Adrenal gland (tissue), 9 donors: ENCODE measurements at regions not wholly inside any gene's neighbourhood (a gene's known extent, or its start where the extent isn't known, plus 50 kb on each side); places are given as distances from the start of the nearest gene placed in this dataset.

ENCODE experiments used
- DNase-seq, 7 donors: peaks; one replicate each; pipeline ENCODE4 v3.0.0-alpha.2; 2019 to 2020
- H3K27ac ChIP-seq, 5 donors: fragments of 200-600 bp; sonication (generic) in 4 of 5; 1 replicate in 3 of 5; 2 replicates in 2 of 5; pipeline versions ENCODE4 v1.5.1 to v1.8.0; 2016 to 2020; ENCODE audit warnings: mild to moderate bottlenecking in 1 of 5
- H3K27me3 ChIP-seq: fragments of 200-600 bp; 2 replicates; pipeline ENCODE4 v1.8.0; 2021
- H3K36me3 ChIP-seq, 2 donors: fragments of 200-600 bp; replicated peaks in 1 of 2; 1 replicate in 1 of 2; 2 replicates in 1 of 2; pipeline versions ENCODE4 v1.5.1 to v1.8.0; 2018 to 2022
- H3K4me1 ChIP-seq, 2 donors: fragments of 200-600 bp; replicated peaks in 1 of 2; 1 replicate in 1 of 2; 2 replicates in 1 of 2; pipeline versions ENCODE4 v1.5.1 to v1.8.0; 2018 to 2021
- H3K4me3 ChIP-seq, 4 donors: fragments of 200-600 bp; sonication (generic) in 3 of 4; one replicate each; pipeline ENCODE4 v1.5.1; 2016 to 2018
- H3K9me3 ChIP-seq, 3 donors: fragments of 200-600 bp; sonication (generic) in 1 of 3; replicated peaks in 1 of 3; 1 replicate in 2 of 3; 2 replicates in 1 of 3; pipeline versions ENCODE4 v1.5.1 to v1.8.0; 2016 to 2021
- CTCF ChIP-seq, 6 experiments: fragments of 450-650 bp in 4 of 6; fragments of 200-600 bp in 2 of 6; sonication (generic) in 1 of 6; IDR thresholded peaks; 1 replicate in 5 of 6; 2 replicates in 1 of 6; pipeline versions ENCODE4 v1.5.1 to v1.8.0; 2016 to 2021; ENCODE audit warnings: antibody characterized with exemption in 6 of 6, mild to moderate bottlenecking in 2 of 6, moderate library complexity in 1 of 6
- POLR2A ChIP-seq, 2 donors: fragments of 450-650 bp; IDR thresholded peaks; one replicate each; pipeline ENCODE4 v1.6.1; 2017; ENCODE audit warnings: antibody characterized with exemption in 2 of 2, mild to moderate bottlenecking in 2 of 2, moderate library complexity in 1 of 2
- WGBS, 4 donors: extraction: QIAGEN DNeasy Blood & Tissue Kit in 2 of 4; methylation state at CpG; one replicate each; pipeline versions ENCODE4 v1.1.5 to v1.1.7; 2013 to 2017; 5-methylcytosine and 5-hydroxymethylcytosine counted together
- intact Hi-C, 2 donors: fragments of 100-400 bp; cut with DNase I; formaldehyde crosslinking; loops; one replicate each; pipeline versions ENCODE4 v1.14.1 to v1.15.0; 2022 to 2023
- donor health status: healthy with polysubstance abuse.
- donor health status: Bipolar disorder and iron deficiency.
- donor health status: DM: yes; HTN: yes; CAD: no.
- donor health status: DM: no; HTN: no; CAD: no.
- donor health status: DM: no; HTN: no; CAD: no.

- H3K36me3 ChIP-seq, result no peaks in the 10 kb centered on the region
- H3K4me3 ChIP-seq, result no peak overlapping the region
- H3K27ac ChIP-seq, result no peak overlapping the region
- DNase-seq, result no peak
- no peaks in the 10 kb centered on the region for H3K4me1 ChIP-seq
- peaks cover 0 to 5% (median 0%) of the 10 kb centered on the region in 3 donors for H3K9me3 ChIP-seq
- TF ChIP-seq POLR2A (IDR thresholded peaks at IDR 0.05) (no peak), CTCF (IDR thresholded peaks at IDR 0.05) (no peak)
- intact Hi-C loops, result no loop called here
- no peaks in the 10 kb centered on the region for H3K27me3 ChIP-seq
These were observed 1030.4 kb downstream of the SLITRK5 start for GRCh38 chr13:88701551-88701950.

- H3K9me3 ChIP-seq, result peaks cover 0 to 5% (median 0%) of the 10 kb centered on the region in 3 donors
- WGBS, 4 donors, result 29 to 44% (median 37%) methylated on average over 7 of the region's 7 CpGs
- H3K4me3 ChIP-seq, result peak overlapping the region in 1 of 4 donors; percentile 48
- H3K4me1 ChIP-seq, result no peaks in the 10 kb centered on the region
- no peak for TF ChIP-seq CTCF (IDR thresholded peaks at IDR 0.05)
- TF ChIP-seq POLR2A (IDR thresholded peaks at IDR 0.05), result no peak
- no peak overlapping the region for H3K27ac ChIP-seq
- no peaks in the 10 kb centered on the region for H3K27me3 ChIP-seq
- intact Hi-C loops, result no loop called here
- no peak for DNase-seq
- H3K36me3 ChIP-seq, result no peaks in the 10 kb centered on the region
These were observed 1033.6 kb downstream of the SLITRK5 start for GRCh38 chr13:88704600-88705275.

- Histone ChIP-seq H3K4me3 (no peak overlapping the region), H3K4me1 (no peaks in the 10 kb centered on the region), H3K9me3 (peaks cover 0 to 5% (median 0%) of the 10 kb centered on the region in 3 donors), H3K27me3 (no peaks in the 10 kb centered on the region), H3K36me3 (no peaks in the 10 kb centered on the region), H3K27ac (no peak overlapping the region)
- TF ChIP-seq POLR2A (IDR thresholded peaks at IDR 0.05) (no peak), CTCF (IDR thresholded peaks at IDR 0.05) (no peak)
- no peak for DNase-seq
- intact Hi-C loops, result no loop called here
These were observed 1036.5 kb downstream of the SLITRK5 start for GRCh38 chr13:88707646-88708045.

- TF ChIP-seq POLR2A (IDR thresholded peaks at IDR 0.05) (no peak), CTCF (IDR thresholded peaks at IDR 0.05) (no peak)
- WGBS, 4 donors, result 86 to 94% (median 89%) methylated on average over 22 of the region's 22 CpGs
- Histone ChIP-seq H3K4me3 (no peak overlapping the region), H3K9me3 (no peaks in the 10 kb centered on the region), H3K36me3 (no peaks in the 10 kb centered on the region), H3K4me1 (no peaks in the 10 kb centered on the region), H3K27me3 (no peaks in the 10 kb centered on the region), H3K27ac (no peak overlapping the region)
- intact Hi-C loops, result no loop called here
- no peak for DNase-seq
These were observed 1046.8 kb downstream of the SLITRK5 start for GRCh38 chr13:88717946-88718345.
